Activated T-helper 17 cell treated with anti-CD3 and anti-CD28 coated beads, Interleukin-2, amount 50 U/mL, for 72 hours (primary cell): ENCODE measurements at regions not wholly inside any gene's neighbourhood (a gene's known extent, or its start where the extent isn't known, plus 50 kb on each side); places are given as distances from the start of the nearest gene placed in this dataset.
"Not testable (repeated sequence)": the region's sequence is repeated elsewhere in the genome, so short reads cannot be mapped to it uniquely, and the experiment has no call there.

ENCODE experiments used
- ATAC-seq: fragments of 150-1000 bp; cut with Tn5 transposase; replicated peaks from 2 replicates; pipeline ENCODE4 v1.10.0; 2021; ENCODE audit warnings: mild to moderate bottlenecking, moderate library complexity
- H3K27ac Mint-ChIP-seq: one replicate; pipeline ENCODE4 v1.8.0; 2022; ENCODE audit warnings: mixed read lengths
- H3K27me3 Mint-ChIP-seq: one replicate; pipeline ENCODE4 v1.8.0; 2022; ENCODE audit warnings: mixed read lengths
- H3K36me3 Mint-ChIP-seq: one replicate; pipeline ENCODE4 v1.8.0; 2022; ENCODE audit warnings: low read depth, mild to moderate bottlenecking, mixed read lengths
- H3K4me1 Mint-ChIP-seq: one replicate; pipeline ENCODE4 v1.8.0; 2022; ENCODE audit warnings: mixed read lengths
- H3K4me3 Mint-ChIP-seq: one replicate; pipeline ENCODE4 v1.8.0; 2022; ENCODE audit warnings: mild to moderate bottlenecking, mixed read lengths
- H3K9me3 Mint-ChIP-seq: one replicate; pipeline ENCODE4 v1.8.0; 2022; ENCODE audit warnings: mixed read lengths

DNA sequence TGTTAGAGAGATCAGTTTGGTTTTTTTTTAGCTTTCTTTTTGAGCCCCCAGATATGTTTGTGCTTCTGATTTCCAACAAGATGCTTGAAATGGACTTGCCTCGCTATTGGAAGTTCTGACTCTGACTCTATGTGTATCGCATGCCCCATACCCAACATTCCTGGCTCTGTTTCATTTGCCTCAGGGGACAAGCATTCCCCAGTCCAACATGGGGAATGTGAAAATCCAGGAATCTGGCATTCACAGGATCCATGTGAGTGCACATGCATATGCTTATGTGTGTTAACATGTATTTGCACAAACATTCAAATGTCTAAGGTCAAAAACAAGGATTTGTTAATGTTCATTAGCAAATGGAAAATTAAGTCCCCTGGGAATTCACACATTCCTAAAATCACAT is 233.9 kb downstream of the TLR4 start:
- H3K4me3 Mint-ChIP-seq = no peak overlapping the region
- no peaks in the 10 kb centered on the region for H3K9me3 Mint-ChIP-seq
- no peak for ATAC-seq
- no peaks in the 10 kb centered on the region for H3K36me3 Mint-ChIP-seq
- peaks cover 4% of the 10 kb centered on the region for H3K27me3 Mint-ChIP-seq
- no peaks in the 10 kb centered on the region for H3K4me1 Mint-ChIP-seq
- H3K27ac Mint-ChIP-seq = no peak overlapping the region

DNA sequence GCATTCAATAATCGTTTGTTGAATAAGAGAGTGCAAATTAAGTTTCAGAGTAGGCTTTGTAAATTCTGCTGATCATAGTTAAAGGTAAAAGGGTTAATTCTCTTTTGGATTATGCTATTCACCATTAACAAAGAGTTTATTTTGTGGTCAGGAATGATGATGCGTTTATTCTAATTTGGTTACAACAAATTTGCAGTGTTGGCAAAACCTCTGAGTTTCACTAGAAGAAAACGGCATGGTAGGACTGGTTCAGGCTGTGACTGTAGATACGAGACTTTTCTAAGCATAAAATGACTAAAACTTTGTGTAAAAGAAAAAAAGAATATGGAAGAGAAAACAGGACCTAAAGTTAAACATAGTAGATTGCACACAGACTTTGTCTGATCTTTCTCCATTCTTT is 234.7 kb downstream of the TLR4 start:
- peaks cover 4% of the 10 kb centered on the region for H3K27me3 Mint-ChIP-seq
- no peaks in the 10 kb centered on the region for H3K36me3 Mint-ChIP-seq
- no peak overlapping the region for H3K4me3 Mint-ChIP-seq
- no peak overlapping the region for H3K27ac Mint-ChIP-seq
- H3K9me3 Mint-ChIP-seq = no peaks in the 10 kb centered on the region
- no peak for ATAC-seq
- no peaks in the 10 kb centered on the region for H3K4me1 Mint-ChIP-seq

DNA sequence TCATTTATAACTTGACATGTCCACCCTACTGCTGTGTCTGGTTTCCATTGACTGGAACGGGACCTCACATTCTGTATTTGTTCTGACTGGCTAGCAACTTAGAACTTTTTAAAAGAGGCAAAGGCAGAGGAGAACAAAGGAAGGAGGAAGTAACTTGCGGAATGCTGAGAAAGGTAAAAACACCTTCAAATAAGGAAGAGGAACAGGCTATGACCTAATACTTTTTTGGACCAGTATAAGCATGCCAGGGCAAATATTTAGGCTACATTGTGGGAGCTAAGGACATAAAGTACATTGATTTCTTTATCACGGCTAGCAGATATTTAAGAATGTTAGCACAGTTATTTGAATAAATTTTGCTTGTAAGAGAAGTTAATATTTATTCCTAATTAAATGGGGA is 240.5 kb downstream of the TLR4 start:
- not testable (repeated sequence) for H3K27me3 Mint-ChIP-seq, H3K36me3 Mint-ChIP-seq, H3K4me1 Mint-ChIP-seq, H3K9me3 Mint-ChIP-seq, ATAC-seq, H3K27ac Mint-ChIP-seq, H3K4me3 Mint-ChIP-seq

DNA sequence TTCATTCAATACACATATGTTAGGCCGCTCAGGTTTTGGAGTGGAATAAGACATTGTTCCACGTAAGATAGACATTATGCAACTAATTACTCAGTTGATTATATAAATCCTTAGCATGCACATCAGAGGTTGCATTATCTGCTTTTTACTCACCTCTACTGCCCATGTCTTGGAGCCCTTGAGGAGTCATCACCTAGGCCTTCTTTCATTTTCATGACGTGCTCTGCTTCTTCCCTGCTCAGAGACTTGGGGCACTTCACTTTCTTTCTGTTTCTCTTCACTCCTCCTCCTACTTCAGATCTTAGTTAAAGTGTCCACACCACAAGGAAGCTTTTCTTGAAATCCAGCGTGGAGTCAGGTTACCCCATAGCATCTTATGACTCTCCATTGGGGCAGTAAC is 241.1 kb downstream of the TLR4 start:
- Mint-ChIP-seq H3K4me3 (no peak overlapping the region), H3K27ac (no peak overlapping the region), H3K36me3 (no peaks in the 10 kb centered on the region), H3K27me3 (no peaks in the 10 kb centered on the region), H3K4me1 (no peaks in the 10 kb centered on the region), H3K9me3 (no peaks in the 10 kb centered on the region)
- peak; percentile 40 for ATAC-seq

DNA sequence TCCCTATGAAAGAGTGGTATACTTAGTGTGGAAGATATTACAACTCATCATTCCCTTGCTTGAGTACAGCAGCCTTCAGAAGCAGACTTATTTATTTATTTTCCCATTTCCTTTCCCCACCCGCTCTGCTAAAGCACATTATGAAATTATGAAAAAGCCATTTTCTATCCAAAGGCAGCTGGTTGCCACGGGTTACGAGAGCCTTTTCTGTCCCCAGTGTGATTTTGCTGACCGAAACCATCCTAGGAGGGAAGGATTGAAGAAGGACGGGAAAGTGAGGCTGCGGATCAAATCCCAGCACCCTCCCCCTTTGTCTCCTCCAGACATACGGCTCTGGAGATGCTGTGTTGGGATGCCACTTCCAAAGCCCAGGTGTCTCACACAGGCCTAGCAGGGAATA is 246.9 kb downstream of the TLR4 start:
- Mint-ChIP-seq H3K36me3 (no peaks in the 10 kb centered on the region), H3K27ac (no peak overlapping the region), H3K4me1 (no peaks in the 10 kb centered on the region), H3K9me3 (no peaks in the 10 kb centered on the region), H3K4me3 (no peak overlapping the region), H3K27me3 (no peaks in the 10 kb centered on the region)
- ATAC-seq = no peak

DNA sequence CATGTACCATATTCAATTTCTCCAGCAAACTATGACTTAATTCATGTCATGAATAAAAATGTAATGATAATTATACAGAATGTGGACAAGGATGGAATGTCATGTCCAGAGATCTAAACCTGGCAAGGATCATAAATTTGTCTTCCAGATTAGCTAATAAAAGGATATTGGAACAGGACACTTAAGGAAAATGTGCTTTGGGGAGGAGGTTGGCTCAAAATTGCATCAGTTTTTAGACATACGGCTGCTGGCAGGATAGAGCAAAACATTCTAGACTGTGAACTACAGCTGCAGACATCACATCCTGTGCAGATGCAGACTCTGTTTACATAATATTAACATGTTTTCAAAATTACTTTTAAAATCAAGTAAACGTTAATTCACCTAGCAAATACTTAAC is 248.4 kb downstream of the TLR4 start:
- H3K9me3 Mint-ChIP-seq = no peaks in the 10 kb centered on the region
- ATAC-seq = no peak
- H3K4me1 Mint-ChIP-seq = no peaks in the 10 kb centered on the region
- no peaks in the 10 kb centered on the region for H3K27me3 Mint-ChIP-seq
- H3K36me3 Mint-ChIP-seq = no peaks in the 10 kb centered on the region
- no peak overlapping the region for H3K27ac Mint-ChIP-seq
- no peak overlapping the region for H3K4me3 Mint-ChIP-seq

DNA sequence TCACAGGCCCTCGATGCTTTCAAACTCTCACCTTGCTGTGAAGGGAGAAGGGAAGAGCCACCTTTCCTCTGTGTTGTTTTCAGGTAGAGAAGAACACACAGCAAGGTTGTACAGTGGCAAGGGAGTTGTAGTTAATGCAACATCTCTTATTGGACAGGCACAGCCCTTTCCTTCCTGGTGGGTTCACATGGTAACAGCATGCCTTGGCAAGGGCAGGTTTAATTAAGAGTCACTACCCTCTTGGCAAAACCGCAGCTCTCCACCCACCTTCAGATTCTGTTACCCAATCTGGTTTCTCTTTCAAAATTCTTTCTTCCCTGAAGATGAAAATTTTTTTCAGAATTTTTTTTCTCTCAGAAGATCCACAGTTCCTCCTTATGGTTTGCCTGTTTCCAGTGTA is 253.1 kb downstream of the TLR4 start:
- no peak overlapping the region for H3K4me3 Mint-ChIP-seq
- no peaks in the 10 kb centered on the region for H3K4me1 Mint-ChIP-seq
- no peaks in the 10 kb centered on the region for H3K9me3 Mint-ChIP-seq
- no peak overlapping the region for H3K27ac Mint-ChIP-seq
- no peak for ATAC-seq
- H3K36me3 Mint-ChIP-seq = no peaks in the 10 kb centered on the region
- H3K27me3 Mint-ChIP-seq = no peaks in the 10 kb centered on the region

DNA sequence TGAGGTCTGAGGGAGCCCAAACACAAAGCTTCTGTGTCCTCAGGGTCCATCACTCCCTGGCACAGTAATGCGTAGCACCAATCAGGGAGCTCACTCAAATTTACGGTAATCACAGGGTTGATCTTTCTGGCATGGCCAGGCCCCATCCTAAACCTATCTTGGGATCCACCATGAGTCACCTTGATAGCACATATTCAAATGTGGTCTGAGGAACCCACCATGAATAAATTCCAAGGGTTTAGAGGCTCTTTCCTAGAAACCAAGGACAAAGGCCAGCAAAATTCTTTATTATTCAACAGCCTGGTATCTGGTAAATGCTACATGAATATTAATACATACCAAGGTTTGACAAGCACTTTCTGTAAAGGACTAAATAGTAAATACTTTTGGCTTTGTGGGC is 254.5 kb downstream of the TLR4 start:
- no peaks in the 10 kb centered on the region for H3K36me3 Mint-ChIP-seq
- H3K4me1 Mint-ChIP-seq = no peaks in the 10 kb centered on the region
- H3K9me3 Mint-ChIP-seq = no peaks in the 10 kb centered on the region
- H3K27me3 Mint-ChIP-seq = no peaks in the 10 kb centered on the region
- H3K4me3 Mint-ChIP-seq = no peak overlapping the region
- no peak for ATAC-seq
- no peak overlapping the region for H3K27ac Mint-ChIP-seq

DNA sequence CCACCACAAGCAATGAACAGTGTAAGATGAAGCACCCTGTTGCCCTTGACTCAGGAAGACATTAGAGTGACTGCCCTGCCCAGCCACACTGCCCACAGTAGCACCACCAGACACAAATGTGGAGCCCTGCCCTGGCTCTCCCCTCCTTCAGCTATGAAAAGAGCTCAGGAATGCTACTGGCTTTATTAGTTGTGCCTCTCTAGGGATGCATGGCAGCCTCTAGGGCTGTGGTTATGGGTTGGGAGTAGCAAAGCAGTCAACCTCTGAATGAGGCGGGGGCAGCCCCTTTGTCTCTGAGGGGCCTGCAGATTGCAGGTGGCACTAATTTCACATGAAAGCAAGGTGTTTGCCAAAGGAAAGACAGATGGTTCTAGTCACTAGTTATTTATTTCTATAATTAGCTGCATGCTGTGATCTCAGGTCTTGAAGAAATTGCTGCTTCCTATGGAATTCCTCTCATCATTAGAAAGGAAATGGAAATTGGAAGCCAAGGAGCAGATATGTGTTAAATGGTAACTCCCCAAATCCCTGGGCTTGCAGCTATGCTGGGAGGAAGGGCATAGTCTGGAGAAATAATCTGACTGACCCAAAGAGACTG is 259.4 kb downstream of the TLR4 start:
- ATAC-seq = no peak
- Mint-ChIP-seq H3K9me3 (no peaks in the 10 kb centered on the region), H3K27ac (no peak overlapping the region), H3K4me1 (no peaks in the 10 kb centered on the region), H3K27me3 (peaks cover 5% of the 10 kb centered on the region), H3K36me3 (no peaks in the 10 kb centered on the region), H3K4me3 (no peak overlapping the region)

DNA sequence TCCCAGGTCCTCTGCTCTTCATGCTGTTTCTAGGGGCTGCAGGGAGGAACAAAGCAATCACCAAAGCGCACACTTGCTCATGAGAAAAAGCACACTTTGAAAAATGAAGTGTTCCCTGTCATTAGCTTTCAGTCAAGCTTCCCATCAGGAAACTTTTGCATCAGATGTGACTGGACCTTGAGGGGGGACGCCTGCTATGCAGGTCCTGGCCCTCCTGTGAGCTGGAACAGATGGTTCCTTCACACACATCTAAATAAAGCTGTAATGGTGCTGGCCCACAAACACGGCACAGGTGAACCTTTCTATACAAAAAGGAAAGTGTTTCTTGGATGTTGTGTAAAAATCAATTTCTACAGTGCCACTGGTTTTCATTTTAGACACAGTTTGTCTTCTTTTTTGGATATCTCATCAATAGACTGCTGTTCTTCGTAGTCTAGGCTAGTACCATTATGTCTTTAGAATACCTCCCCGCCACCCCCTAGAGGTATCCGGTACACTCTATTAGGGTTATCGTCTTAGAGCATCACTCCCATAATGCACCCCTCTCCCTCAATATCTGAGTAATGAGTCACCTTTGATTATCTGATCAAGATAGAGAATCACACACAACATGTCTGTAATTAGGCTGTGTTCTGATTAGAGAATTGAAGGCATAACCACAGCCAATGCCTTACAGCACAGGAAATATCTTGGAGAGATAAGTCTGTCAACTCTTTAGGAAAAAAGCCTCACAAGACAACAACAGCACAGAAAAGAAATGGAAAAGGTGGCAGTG is 266.3 kb downstream of the TLR4 start:
- peaks cover 13% of the 10 kb centered on the region for H3K27me3 Mint-ChIP-seq
- H3K4me1 Mint-ChIP-seq = no peaks in the 10 kb centered on the region
- no peak overlapping the region for H3K4me3 Mint-ChIP-seq
- no peaks in the 10 kb centered on the region for H3K36me3 Mint-ChIP-seq
- H3K27ac Mint-ChIP-seq = no peak overlapping the region
- H3K9me3 Mint-ChIP-seq = no peaks in the 10 kb centered on the region
- no peak for ATAC-seq

DNA sequence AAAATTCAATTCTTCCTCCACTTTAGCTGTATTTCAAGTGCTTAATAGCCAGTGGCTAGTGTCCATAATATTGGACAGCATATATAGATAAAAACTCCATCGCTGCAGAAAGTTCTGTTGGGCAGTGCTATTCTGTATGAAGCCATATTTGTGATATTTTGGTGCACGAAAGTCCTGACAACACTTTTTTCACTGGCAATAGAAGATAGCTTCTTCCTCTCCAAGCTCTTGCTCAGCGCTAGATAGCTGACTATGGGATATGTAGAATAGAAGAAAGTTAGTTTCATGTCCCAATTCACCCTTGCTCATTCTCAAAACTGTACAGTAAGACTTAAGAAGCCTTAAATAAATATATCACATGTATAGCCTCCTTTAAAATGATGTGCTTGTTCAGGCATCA is 269.9 kb downstream of the TLR4 start:
- H3K4me3 Mint-ChIP-seq = no peak overlapping the region
- ATAC-seq = no peak
- no peaks in the 10 kb centered on the region for H3K9me3 Mint-ChIP-seq
- H3K36me3 Mint-ChIP-seq = no peaks in the 10 kb centered on the region
- H3K4me1 Mint-ChIP-seq = no peaks in the 10 kb centered on the region
- peaks cover 12% of the 10 kb centered on the region for H3K27me3 Mint-ChIP-seq
- H3K27ac Mint-ChIP-seq = no peak overlapping the region

DNA sequence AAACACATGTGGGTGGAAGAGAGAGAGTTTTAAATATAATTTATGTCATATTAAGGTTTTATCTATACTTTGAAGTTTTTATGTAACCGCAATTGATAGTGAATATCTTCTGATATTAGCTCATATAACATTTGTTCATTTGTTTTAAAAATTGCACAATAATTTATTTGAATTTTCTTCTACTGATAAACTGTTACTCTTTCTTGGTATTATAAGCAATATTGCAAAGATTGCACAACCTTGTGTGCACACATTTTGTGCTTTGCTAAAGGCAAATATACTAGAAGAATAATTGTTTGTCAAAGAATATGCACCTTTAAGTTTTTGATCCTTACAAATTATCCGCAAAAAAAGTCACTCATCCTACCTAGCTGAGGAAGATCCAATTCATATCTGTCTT is 275.7 kb downstream of the TLR4 start:
- ATAC-seq = no peak
- no peak overlapping the region for H3K27ac Mint-ChIP-seq
- H3K9me3 Mint-ChIP-seq = no peaks in the 10 kb centered on the region
- no peak overlapping the region for H3K4me3 Mint-ChIP-seq
- H3K27me3 Mint-ChIP-seq = peaks cover 16% of the 10 kb centered on the region
- no peaks in the 10 kb centered on the region for H3K4me1 Mint-ChIP-seq
- no peaks in the 10 kb centered on the region for H3K36me3 Mint-ChIP-seq

DNA sequence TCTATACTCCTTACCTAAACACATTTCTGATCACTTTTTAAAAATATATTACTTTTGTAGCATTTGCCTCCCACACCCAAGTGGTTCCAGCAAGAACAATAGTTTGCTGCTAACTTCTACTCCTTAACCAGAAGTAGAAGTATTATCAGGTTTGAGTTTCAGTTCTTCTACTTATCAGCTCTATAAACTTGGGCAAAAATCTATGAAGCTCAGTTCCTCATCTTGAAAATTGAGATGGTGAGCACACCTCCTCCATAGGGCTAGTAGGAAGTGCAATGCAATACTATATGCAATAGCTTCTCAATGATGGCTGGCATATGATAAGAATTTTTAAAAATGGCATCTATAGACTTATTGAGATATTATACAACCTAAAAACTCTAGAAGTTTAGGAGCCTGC is 283.7 kb downstream of the TLR4 start:
- H3K9me3 Mint-ChIP-seq = no peaks in the 10 kb centered on the region
- no peaks in the 10 kb centered on the region for H3K36me3 Mint-ChIP-seq
- no peak overlapping the region for H3K4me3 Mint-ChIP-seq
- H3K4me1 Mint-ChIP-seq = no peaks in the 10 kb centered on the region
- peaks cover 5% of the 10 kb centered on the region for H3K27me3 Mint-ChIP-seq
- ATAC-seq = no peak
- no peak overlapping the region for H3K27ac Mint-ChIP-seq

DNA sequence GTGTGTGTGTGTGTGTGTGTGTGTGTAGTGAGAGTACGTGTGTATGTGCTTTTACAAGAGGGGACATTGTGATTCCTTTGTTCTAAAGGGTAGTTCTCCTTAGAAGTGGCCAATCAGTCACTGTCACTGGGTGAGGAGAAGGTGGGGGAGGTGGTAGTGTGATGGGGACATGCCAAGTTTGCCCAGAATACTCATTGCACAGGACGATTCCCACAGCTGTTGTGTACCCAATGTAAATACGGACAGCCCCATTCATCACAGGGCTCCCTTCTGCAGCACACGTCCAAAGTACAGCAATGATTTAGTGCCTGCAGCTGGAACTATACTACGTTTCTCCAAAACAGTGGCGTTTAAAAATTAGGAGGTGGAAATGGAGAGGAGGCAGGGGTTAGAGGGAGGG is 287.8 kb downstream of the TLR4 start:
- no peak overlapping the region for H3K27ac Mint-ChIP-seq

DNA sequence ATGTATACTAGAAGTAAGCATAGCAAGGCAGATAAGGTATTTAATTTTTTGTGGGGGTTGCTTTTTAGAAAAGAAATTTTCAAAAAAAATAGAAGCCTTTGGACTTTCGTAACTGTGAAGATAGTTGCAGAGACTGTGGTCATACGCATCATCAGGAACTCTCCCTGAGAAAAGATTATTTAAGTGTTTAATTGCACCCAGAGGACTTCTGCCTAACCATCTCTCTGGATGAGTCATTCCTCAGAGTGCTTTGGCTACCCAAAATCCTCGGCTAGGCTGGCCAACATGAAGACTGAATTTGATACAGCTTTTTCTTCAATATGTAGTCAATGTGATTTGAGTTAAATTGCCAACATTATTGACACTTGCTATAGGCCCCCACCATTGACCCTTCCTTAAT is 296.4 kb downstream of the TLR4 start:
- Mint-ChIP-seq H3K36me3 (no peaks in the 10 kb centered on the region), H3K4me3 (no peak overlapping the region)
- no peak for ATAC-seq

More for the DNA sequence above, 287.8 kb downstream of the TLR4 start:
- H3K4me1 Mint-ChIP-seq = no peaks in the 10 kb centered on the region
- no peak overlapping the region for H3K4me3 Mint-ChIP-seq
- H3K27me3 Mint-ChIP-seq = no peaks in the 10 kb centered on the region
- no peaks in the 10 kb centered on the region for H3K36me3 Mint-ChIP-seq
- ATAC-seq = no peak
- H3K9me3 Mint-ChIP-seq = no peaks in the 10 kb centered on the region

More for the DNA sequence above, 296.4 kb downstream of the TLR4 start:
- H3K4me1 Mint-ChIP-seq = no peaks in the 10 kb centered on the region
- no peak overlapping the region for H3K27ac Mint-ChIP-seq
- H3K27me3 Mint-ChIP-seq = no peaks in the 10 kb centered on the region
- H3K9me3 Mint-ChIP-seq = no peaks in the 10 kb centered on the region
